GM12878 (cell line): ENCODE measurements at regions not wholly inside any gene's neighbourhood (a gene's known extent, or its start where the extent isn't known, plus 50 kb on each side); places are given as distances from the start of the nearest gene placed in this dataset.
"Not testable (repeated sequence)": the region's sequence is repeated elsewhere in the genome, so short reads cannot be mapped to it uniquely, and the experiment has no call there.

Source experiments
- BHLHE40 ChIP-seq, 2 experiments: fragments of 450-650 bp in 1 of 2; IDR thresholded peaks; 2 replicates each; pipeline ENCODE4 v1.6.1; 2011 to 2017; ENCODE audit warnings: low read depth in 2 of 2, borderline replicate concordance in 1 of 2, improper control_type of control experiment in 1 of 2, low read length in 1 of 2, mild to moderate bottlenecking in 1 of 2
- CREB1 ChIP-seq: IDR thresholded peaks from 2 replicates; pipeline ENCODE4 v1.6.1; 2012; ENCODE audit warnings: low read depth, mild to moderate bottlenecking, inconsistent platforms
- CTCF ChIP-seq, 3 experiments: IDR thresholded peaks in 2 of 3; conservative IDR thresholded peaks in 1 of 3; 2 replicates each; pipeline ENCODE4 v1.5.1; 2011; ENCODE audit warnings: low read depth in 3 of 3, low read length in 3 of 3, mild to moderate bottlenecking in 3 of 3, control low read depth in 2 of 3, moderate library complexity in 2 of 3, inconsistent platforms in 1 of 3, mixed read lengths in 1 of 3; ENCODE audit not compliant: control insufficient read depth in 2 of 3, insufficient read depth in 1 of 3; ENCODE audit errors: extremely low read depth in 1 of 3
- DPF2 ChIP-seq: fragments of 450-650 bp; IDR thresholded peaks from 2 replicates; pipeline ENCODE4 v1.6.1; 2017; ENCODE audit warnings: mild to moderate bottlenecking
- EZH2 ChIP-seq: IDR thresholded peaks from 2 replicates; pipeline ENCODE4 v1.6.1; 2012; ENCODE audit warnings: low read depth, mild to moderate bottlenecking, control low read depth, inconsistent platforms, low read length, borderline replicate concordance; ENCODE audit not compliant: control insufficient read depth
- JUNB ChIP-seq: IDR thresholded peaks from 2 replicates; pipeline ENCODE4 v1.6.1; 2016; ENCODE audit warnings: antibody characterized with exemption, mild to moderate bottlenecking
- KLF5 ChIP-seq: fragments of 450-650 bp; IDR thresholded peaks from 2 replicates; pipeline ENCODE4 v1.6.1; 2014; ENCODE audit warnings: mild to moderate bottlenecking; ENCODE audit not compliant: partially characterized antibody
- POLR2A ChIP-seq: IDR thresholded peaks from 2 replicates; pipeline ENCODE4 v1.6.1; 2011; ENCODE audit warnings: low read depth, mild to moderate bottlenecking, low read length
- REST ChIP-seq: IDR thresholded peaks from 2 replicates; pipeline ENCODE4 v1.6.1; 2012; ENCODE audit warnings: mild to moderate bottlenecking, low read depth, low read length
- SIN3A ChIP-seq: IDR thresholded peaks from 2 replicates; pipeline ENCODE4 v1.6.1; 2012; ENCODE audit warnings: low read depth, low read length, improper control_type of control experiment
- ZNF24 ChIP-seq: fragments of 450-650 bp; IDR thresholded peaks from 2 replicates; pipeline ENCODE4 v1.6.1; 2017; ENCODE audit warnings: antibody characterized with exemption, mild to moderate bottlenecking
- ZNF274 ChIP-seq: IDR thresholded peaks from one replicate; pipeline ENCODE4 v1.8.0; 2011; ENCODE audit not compliant: insufficient read length, insufficient read depth

GRCh38 chrX:117392360-117392759 lies 724.2 kb downstream of the KLHL13 start:
- not testable (repeated sequence) for TF ChIP-seq CTCF (IDR thresholded peaks at IDR 0.05 in 2 of 3, conservative IDR thresholded peaks at IDR 0.05 in 1 of 3; ENCODE audit: control insufficient read depth in 2 of 3, extremely low read depth in 1 of 3, insufficient read depth in 1 of 3, low read depth in 3 of 3, low read length in 3 of 3); DPF2; SIN3A; CREB1; ZNF24; ZNF274; REST; KLF5; JUNB; POLR2A; BHLHE40 (IDR thresholded peaks at IDR 0.05; ENCODE audit: borderline replicate concordance in 1 of 2, low read depth in 2 of 2, low read length in 1 of 2); EZH2
